GM12872 (cell line): ENCODE measurements at regions not wholly inside any gene's neighbourhood (a gene's known extent, or its start where the extent isn't known, plus 50 kb on each side); places are given as distances from the start of the nearest gene placed in this dataset.

Experiments
- TF ChIP-seq, protein P1 (sequence below): IDR thresholded peaks from 3 replicates; pipeline ENCODE4 v1.5.1; 2011; ENCODE audit warnings: low read depth, mild to moderate bottlenecking, low read length, moderate library complexity; ENCODE audit not compliant: insufficient read depth

DNA sequence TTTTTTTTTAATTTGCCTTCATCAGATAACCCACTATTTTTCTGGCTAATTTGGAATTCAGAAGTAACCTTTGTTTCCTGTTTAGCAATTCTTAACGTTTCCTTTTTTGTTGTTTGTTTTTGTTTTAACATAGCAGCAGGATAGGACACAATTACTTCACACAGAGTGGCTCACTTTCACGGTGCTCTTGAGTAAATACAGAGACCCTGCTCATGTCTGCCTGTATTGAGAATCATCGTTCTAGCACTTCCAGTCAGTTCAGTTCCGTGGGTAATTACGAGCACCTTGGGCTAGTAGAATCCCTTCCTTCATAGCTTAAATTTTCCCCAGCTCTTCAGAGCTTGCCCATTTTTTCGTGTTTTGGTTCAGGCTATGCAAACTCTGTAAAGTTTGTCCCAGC, 1225.4 kb upstream of the LRRTM1 start:
- TF ChIP-seq, protein P1, sequence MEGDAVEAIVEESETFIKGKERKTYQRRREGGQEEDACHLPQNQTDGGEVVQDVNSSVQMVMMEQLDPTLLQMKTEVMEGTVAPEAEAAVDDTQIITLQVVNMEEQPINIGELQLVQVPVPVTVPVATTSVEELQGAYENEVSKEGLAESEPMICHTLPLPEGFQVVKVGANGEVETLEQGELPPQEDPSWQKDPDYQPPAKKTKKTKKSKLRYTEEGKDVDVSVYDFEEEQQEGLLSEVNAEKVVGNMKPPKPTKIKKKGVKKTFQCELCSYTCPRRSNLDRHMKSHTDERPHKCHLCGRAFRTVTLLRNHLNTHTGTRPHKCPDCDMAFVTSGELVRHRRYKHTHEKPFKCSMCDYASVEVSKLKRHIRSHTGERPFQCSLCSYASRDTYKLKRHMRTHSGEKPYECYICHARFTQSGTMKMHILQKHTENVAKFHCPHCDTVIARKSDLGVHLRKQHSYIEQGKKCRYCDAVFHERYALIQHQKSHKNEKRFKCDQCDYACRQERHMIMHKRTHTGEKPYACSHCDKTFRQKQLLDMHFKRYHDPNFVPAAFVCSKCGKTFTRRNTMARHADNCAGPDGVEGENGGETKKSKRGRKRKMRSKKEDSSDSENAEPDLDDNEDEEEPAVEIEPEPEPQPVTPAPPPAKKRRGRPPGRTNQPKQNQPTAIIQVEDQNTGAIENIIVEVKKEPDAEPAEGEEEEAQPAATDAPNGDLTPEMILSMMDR: no peak

DNA sequence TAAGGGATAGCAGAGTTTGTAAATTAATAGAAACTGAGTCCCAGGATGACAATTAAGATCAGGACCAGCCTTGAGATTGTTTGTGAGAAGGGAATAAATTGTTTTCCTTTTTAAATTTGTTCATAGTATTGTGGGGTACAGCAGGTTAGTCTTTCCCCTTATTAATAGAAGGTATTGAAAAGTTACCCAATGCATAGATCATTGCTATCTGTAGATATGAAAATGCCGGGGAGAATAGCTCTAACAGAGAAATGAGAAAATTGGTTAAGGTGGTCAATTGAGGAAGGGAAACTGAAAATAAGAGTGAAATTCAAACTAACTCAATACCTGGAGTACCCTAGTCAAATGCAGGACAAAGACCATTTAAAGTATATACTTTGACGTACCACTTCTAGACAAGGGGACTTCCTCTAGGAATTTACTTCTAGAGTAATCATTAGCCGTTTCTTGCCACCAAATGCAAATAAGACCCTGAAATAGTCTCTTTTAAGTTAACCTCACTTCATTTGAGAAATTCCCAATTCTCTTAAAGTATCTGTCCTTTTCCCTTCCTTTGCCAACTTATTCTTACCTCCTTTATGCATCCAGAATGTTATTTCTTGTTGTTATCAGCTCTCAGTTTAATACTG, 1224.4 kb upstream of the LRRTM1 start:
- TF ChIP-seq, protein P1: no peak

GRCh38 chr2:81523344-81523743, 1218.8 kb upstream of the LRRTM1 start:
- TF ChIP-seq, protein P1: 0 out of 3 replicates have a peak, but pooled peaks have one; percentile 3

DNA sequence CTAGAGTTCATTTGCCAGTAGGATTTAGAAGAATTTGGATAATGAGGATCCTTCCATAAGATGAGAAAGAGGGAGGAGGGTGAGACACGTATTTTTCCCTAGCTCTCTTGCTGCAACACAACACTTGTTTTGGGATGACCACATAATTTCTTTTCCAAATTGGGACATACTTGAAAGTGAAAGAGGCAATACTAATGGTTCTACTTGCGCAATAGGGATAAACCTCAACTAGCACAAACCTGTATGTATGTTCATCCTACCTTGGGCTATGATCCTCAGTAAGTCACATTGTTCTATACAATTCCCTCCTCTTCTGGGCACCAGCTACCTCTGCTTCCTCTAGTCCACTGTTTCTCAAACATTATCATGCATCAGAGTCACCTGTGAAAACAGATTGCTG, 1208.8 kb upstream of the LRRTM1 start:
- TF ChIP-seq, protein P1: no peak

DNA sequence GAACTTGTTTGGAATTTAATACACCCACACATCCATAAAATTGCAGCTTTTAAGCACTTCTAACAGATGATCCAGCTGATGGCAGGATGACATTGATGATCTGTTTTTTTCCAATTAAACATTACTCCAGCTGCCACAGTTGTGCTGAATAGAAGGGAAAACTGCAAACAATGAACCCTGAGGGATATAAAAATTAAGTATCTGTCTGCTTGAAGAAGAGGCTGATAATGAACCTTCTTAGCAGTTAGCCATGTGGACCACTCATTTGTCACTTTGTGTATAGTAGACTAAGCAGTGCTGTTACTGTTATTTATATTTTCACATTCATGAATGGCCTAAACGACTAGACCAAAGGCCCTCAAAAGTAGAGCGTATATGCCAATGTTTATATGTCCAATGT, 1201.0 kb upstream of the LRRTM1 start:
- TF ChIP-seq, protein P1: no peak

DNA sequence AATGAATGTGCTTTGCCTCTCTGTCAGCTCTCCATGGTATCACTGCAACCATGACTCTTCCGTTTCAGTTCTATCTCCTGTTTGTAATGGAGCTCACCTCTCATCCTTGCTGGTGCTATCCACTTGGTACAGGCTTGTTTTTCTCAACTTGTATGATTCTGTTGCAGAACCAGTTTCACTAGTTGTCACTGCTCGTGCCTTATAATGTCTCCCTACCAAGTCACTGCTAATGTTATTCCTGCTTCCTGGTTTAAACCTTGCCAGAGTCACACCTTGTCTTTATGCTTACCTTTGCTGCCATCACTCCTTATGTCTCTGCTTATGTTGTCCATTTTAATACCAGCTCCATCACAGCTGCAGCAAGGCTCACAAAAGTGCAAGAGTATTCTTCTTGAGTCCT, 1191.0 kb upstream of the LRRTM1 start:
- TF ChIP-seq, protein P1: no peak

GRCh38 chr2:81483254-81483653, 1178.7 kb upstream of the LRRTM1 start:
- TF ChIP-seq, protein P1: no peak
